Tibial nerve (tissue), 4 donors: ENCODE measurements at regions not wholly inside any gene's neighbourhood (a gene's known extent, or its start where the extent isn't known, plus 50 kb on each side); places are given as distances from the start of the nearest gene placed in this dataset.

Experiments
- DNase-seq, 2 donors: peaks; one replicate each; pipeline ENCODE4 v3.0.0-alpha.2; 2019; ENCODE audit warnings: low spot score in 2 of 2
- H3K27ac ChIP-seq, 4 donors: fragments of 200-600 bp; sonication (generic) in 3 of 4; one replicate each; pipeline ENCODE4 v1.5.1; 2017 to 2019; ENCODE audit warnings: mild to moderate bottlenecking in 1 of 4
- H3K27me3 ChIP-seq, 2 donors: fragments of 200-600 bp; sonication (generic) in 1 of 2; one replicate each; pipeline versions ENCODE4 v1.5.1 to v1.6.0; 2017 to 2019
- H3K36me3 ChIP-seq, 3 donors: fragments of 200-600 bp; sonication (generic); one replicate each; pipeline ENCODE4 v1.5.1; 2018 to 2019
- H3K4me1 ChIP-seq, 4 donors: fragments of 200-600 bp; sonication (generic) in 3 of 4; one replicate each; pipeline ENCODE4 v1.5.1; 2017 to 2019
- H3K4me3 ChIP-seq, 4 donors: fragments of 200-600 bp; sonication (generic) in 3 of 4; one replicate each; pipeline ENCODE4 v1.5.1; 2017 to 2019; ENCODE audit warnings: mild to moderate bottlenecking in 1 of 4, moderate library complexity in 1 of 4
- H3K9me3 ChIP-seq, 4 donors: fragments of 200-600 bp; sonication (generic) in 3 of 4; one replicate each; pipeline ENCODE4 v1.5.1; 2017 to 2019
- EP300 ChIP-seq, 2 donors: sonication (generic); formaldehyde crosslinking; IDR thresholded peaks; one replicate each; pipeline ENCODE4 v1.6.1; 2017; ENCODE audit warnings: antibody characterized with exemption in 2 of 2, mild to moderate bottlenecking in 1 of 2
- POLR2A ChIP-seq, 2 donors: fragments of 450-650 bp; IDR thresholded peaks; one replicate each; pipeline ENCODE4 v1.6.1; 2017; ENCODE audit warnings: antibody characterized with exemption in 2 of 2, mild to moderate bottlenecking in 2 of 2, moderate library complexity in 2 of 2
- WGBS, 2 donors: methylation state at CpG; one replicate each; pipeline ENCODE4 v1.1.5; 2018; 5-methylcytosine and 5-hydroxymethylcytosine counted together
- TF ChIP-seq, protein P1 (sequence below), 5 experiments: fragments of 200-600 bp in 3 of 5; fragments of 450-650 bp in 2 of 5; sonication (generic) in 3 of 5; IDR thresholded peaks; one replicate each; pipeline ENCODE4 v1.5.1; 2016 to 2019; ENCODE audit warnings: antibody characterized with exemption in 5 of 5, mild to moderate bottlenecking in 3 of 5, moderate library complexity in 2 of 5

DNA sequence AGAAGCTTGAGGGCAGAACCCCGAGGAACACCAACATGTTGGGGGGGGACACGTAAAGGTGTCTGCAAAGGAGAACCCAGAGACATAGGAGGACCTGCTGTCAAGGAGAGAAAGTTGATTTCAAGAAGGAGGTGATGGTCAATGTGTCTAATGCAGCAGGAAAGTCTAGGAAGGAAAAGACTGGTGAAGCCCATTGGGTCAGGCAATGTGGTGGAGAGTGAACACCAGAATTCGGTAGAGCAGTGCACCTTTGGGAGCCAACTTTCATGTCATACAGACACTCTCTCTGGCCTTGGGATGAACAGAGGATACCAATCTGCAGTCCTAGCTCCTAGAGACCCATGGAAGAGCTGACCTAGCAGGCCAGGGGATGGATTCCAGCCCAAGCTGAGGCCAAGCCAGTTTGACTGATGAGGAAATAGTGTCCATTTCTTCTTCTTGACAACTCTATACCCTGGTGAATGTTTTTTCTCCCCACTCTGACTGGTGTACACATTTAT, 101.9 kb downstream of the MYCN start:
- Histone ChIP-seq H3K36me3 (no peaks in the 10 kb centered on the region), H3K9me3 (no peaks in the 10 kb centered on the region), H3K4me1 (no peaks in the 10 kb centered on the region), H3K4me3 (no peak overlapping the region), H3K27me3 (peaks cover 0 to 3% of the 10 kb centered on the region in 2 donors), H3K27ac (no peak overlapping the region)
- no peak for DNase-seq
- TF ChIP-seq POLR2A (IDR thresholded peaks at IDR 0.05) (no peak), EP300 (IDR thresholded peaks at IDR 0.05) (no peak)
- TF ChIP-seq, protein P1, sequence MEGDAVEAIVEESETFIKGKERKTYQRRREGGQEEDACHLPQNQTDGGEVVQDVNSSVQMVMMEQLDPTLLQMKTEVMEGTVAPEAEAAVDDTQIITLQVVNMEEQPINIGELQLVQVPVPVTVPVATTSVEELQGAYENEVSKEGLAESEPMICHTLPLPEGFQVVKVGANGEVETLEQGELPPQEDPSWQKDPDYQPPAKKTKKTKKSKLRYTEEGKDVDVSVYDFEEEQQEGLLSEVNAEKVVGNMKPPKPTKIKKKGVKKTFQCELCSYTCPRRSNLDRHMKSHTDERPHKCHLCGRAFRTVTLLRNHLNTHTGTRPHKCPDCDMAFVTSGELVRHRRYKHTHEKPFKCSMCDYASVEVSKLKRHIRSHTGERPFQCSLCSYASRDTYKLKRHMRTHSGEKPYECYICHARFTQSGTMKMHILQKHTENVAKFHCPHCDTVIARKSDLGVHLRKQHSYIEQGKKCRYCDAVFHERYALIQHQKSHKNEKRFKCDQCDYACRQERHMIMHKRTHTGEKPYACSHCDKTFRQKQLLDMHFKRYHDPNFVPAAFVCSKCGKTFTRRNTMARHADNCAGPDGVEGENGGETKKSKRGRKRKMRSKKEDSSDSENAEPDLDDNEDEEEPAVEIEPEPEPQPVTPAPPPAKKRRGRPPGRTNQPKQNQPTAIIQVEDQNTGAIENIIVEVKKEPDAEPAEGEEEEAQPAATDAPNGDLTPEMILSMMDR (IDR thresholded peaks at IDR 0.05) = no peak
- WGBS, 2 donors = 89 to 97% methylated on average over 3 of the region's 3 CpGs

DNA sequence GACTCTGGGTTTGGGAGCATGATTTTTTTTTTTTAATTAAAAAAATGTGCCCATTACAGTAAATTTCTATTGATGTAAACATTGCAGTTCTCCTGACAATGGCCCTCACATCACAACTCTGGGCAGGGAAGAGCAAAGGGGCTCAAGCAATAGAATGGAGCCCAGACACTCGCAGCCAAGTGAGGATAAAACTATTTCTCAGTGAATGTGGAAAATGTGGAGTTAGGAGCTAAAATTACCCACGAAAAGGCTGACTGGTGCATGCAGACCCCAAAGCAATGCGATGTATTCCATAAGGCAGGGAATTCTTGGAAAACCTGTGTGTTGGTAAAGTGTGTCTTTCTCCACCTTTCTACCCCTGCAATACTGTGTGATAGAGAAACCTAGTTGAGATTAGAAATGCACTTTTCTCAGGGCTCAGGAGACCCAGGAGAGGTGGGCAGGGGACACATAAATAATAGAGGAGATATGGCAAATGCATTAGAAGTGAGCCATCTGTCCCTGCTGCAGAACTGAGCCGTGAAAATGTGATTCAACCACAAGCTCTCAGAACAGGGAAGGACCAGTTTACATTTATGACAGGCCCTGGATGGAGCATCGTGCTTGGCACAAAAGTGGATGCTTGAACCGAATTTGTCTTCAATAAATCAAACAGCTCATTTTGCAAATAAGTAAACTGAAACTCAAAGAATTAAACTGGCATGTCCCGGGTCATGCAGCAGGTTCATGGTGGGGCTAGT, 100.1 kb downstream of the MYCN start:
- H3K27ac ChIP-seq = no peak overlapping the region
- TF ChIP-seq, protein P1 (IDR thresholded peaks at IDR 0.05) = no peak
- no peak for TF ChIP-seq POLR2A (IDR thresholded peaks at IDR 0.05)
- no peak for TF ChIP-seq EP300 (IDR thresholded peaks at IDR 0.05)
- 56 to 62% methylated on average over 7 of the region's 7 CpGs for WGBS, 2 donors
- H3K4me1 ChIP-seq = no peaks in the 10 kb centered on the region
- H3K9me3 ChIP-seq = no peaks in the 10 kb centered on the region
- H3K36me3 ChIP-seq = no peaks in the 10 kb centered on the region
- peaks cover 0 to 3% of the 10 kb centered on the region in 2 donors for H3K27me3 ChIP-seq
- no peak for DNase-seq
- H3K4me3 ChIP-seq = no peak overlapping the region

DNA sequence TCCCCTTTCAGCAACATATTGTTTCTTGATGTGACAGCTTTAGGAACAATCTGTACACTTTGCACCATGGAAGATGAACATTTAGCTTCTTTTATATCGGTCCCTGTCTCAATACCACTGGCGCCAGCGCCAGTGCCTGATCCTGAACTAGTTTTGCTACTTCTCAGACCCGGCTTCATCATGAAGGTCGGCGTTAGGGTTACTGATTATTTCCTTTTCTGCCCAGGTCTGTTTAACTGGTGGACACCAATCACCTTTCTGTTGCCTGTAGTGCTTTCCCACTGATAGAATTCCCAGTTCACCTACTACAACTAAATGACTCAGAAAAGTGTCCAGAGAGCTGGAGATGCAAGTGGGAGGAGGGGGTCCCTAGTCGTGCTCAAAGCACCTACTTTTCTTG, 99.5 kb downstream of the MYCN start:
- WGBS, 2 donors = 80 to 87% methylated on average over 7 of the region's 7 CpGs
- H3K4me3 ChIP-seq = no peak overlapping the region
- H3K27ac ChIP-seq = no peak overlapping the region
- H3K36me3 ChIP-seq = no peaks in the 10 kb centered on the region
- peaks cover 0 to 3% of the 10 kb centered on the region in 2 donors for H3K27me3 ChIP-seq
- TF ChIP-seq POLR2A (IDR thresholded peaks at IDR 0.05) (no peak), EP300 (IDR thresholded peaks at IDR 0.05) (no peak)
- TF ChIP-seq, protein P1 (IDR thresholded peaks at IDR 0.05) = no peak
- DNase-seq = no peak
- H3K4me1 ChIP-seq = no peaks in the 10 kb centered on the region
- no peaks in the 10 kb centered on the region for H3K9me3 ChIP-seq

DNA sequence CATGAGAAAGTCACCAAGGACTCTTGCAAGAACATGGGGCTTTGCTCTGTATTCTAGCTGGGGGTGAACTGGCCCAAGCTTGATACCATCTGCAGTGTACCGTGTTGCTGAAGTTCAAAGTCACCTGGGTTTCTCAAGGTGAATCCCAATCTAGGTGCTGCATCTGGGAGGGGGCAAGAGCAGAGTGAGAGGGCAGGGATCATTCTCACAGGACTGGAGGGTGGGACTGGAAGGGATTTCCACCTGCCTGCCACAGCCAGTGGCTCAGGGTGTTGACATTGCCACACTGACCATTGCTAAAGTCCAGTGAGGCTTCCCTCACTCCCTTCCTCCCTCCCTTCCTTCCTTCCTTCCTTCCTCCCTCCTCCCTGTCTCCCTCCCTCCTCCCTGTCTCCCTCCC, 98.7 kb downstream of the MYCN start:
- Histone ChIP-seq H3K27ac (no peak overlapping the region), H3K4me1 (no peaks in the 10 kb centered on the region), H3K27me3 (peaks cover 0 to 3% of the 10 kb centered on the region in 2 donors), H3K9me3 (no peaks in the 10 kb centered on the region), H3K36me3 (no peaks in the 10 kb centered on the region), H3K4me3 (no peak overlapping the region)
- no peak for DNase-seq
- 75 to 87% methylated on average over 1 of the region's 1 CpG for WGBS, 2 donors
- no peak for TF ChIP-seq EP300 (IDR thresholded peaks at IDR 0.05)
- TF ChIP-seq POLR2A (IDR thresholded peaks at IDR 0.05) = no peak
- TF ChIP-seq, protein P1 (IDR thresholded peaks at IDR 0.05) = no peak

DNA sequence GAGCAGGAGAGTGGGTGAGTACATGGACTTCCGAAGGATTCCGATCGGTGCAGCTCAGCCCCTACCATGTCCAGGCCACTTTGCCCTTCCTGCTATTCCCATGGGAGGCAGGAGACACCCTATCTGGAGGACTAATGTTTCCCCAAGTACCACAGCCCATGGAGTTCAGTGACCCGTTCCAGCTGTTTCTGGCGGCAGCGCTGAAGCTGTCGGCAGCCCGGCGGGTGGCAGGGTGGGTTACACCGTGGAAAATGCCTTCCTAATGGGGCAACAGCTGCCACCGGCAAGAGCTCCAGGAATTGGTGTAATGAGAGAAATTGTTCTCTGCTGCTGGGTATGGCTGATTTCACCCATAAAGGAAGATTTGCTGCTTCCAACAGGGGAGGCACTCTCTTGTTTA, 98.3 kb downstream of the MYCN start:
- H3K27me3 ChIP-seq = peaks cover 0 to 3% of the 10 kb centered on the region in 2 donors
- DNase-seq = no peak
- no peaks in the 10 kb centered on the region for H3K4me1 ChIP-seq
- no peaks in the 10 kb centered on the region for H3K9me3 ChIP-seq
- no peak overlapping the region for H3K27ac ChIP-seq
- H3K4me3 ChIP-seq = no peak overlapping the region
- TF ChIP-seq POLR2A (IDR thresholded peaks at IDR 0.05) (no peak), EP300 (IDR thresholded peaks at IDR 0.05) (no peak)
- TF ChIP-seq, protein P1 (IDR thresholded peaks at IDR 0.05) = no peak
- no peaks in the 10 kb centered on the region for H3K36me3 ChIP-seq
- 70 to 71% methylated on average over 11 of the region's 11 CpGs for WGBS, 2 donors
